Kidney epithelial cell (primary cell): ENCODE measurements at regions not wholly inside any gene's neighbourhood (a gene's known extent, or its start where the extent isn't known, plus 50 kb on each side); places are given as distances from the start of the nearest gene placed in this dataset.
"Not testable (repeated sequence)": the region's sequence is repeated elsewhere in the genome, so short reads cannot be mapped to it uniquely, and the experiment has no call there.

ENCODE experiments used
- DNase-seq: peaks from one replicate; pipeline ENCODE4 v3.0.0-alpha.2; 2010; ENCODE audit warnings: low read depth
- H3K27me3 ChIP-seq: 2 replicates; pipeline ENCODE4 v1.6.0; 2011; ENCODE audit warnings: low read length; ENCODE audit not compliant: control insufficient read depth, insufficient read depth
- H3K36me3 ChIP-seq: 2 replicates; pipeline ENCODE4 v1.5.1; 2011; ENCODE audit warnings: low read length; ENCODE audit not compliant: control insufficient read depth, insufficient read depth
- H3K4me3 ChIP-seq: 2 replicates; pipeline ENCODE4 v1.5.1; 2011; ENCODE audit warnings: low read depth, mild to moderate bottlenecking, control low read depth, low read length
- CTCF ChIP-seq: IDR thresholded peaks from 2 replicates; pipeline ENCODE4 v1.5.1; 2011; ENCODE audit warnings: mild to moderate bottlenecking, moderate library complexity, low read length, control low read depth, inconsistent platforms; ENCODE audit not compliant: insufficient read depth, poor library complexity, severe bottlenecking

- Histone ChIP-seq H3K4me3 (no peak overlapping the region), H3K27me3 (no peaks in the 10 kb centered on the region), H3K36me3 (no peaks in the 10 kb centered on the region)
- no peak for TF ChIP-seq CTCF
- DNase-seq, result no peak
These were observed 104.6 kb upstream of the GPBP1 start for GRCh38 chr5:57069115-57069835.

- H3K36me3 ChIP-seq, result no peaks in the 10 kb centered on the region
- no peak overlapping the region for H3K4me3 ChIP-seq
- no peak for TF ChIP-seq CTCF
- no peaks in the 10 kb centered on the region for H3K27me3 ChIP-seq
- no peak for DNase-seq
These were observed 101.5 kb upstream of the GPBP1 start for GRCh38 chr5:57072218-57072892.

- DNase-seq, result peak; percentile 14
- H3K36me3 ChIP-seq, result no peaks in the 10 kb centered on the region
- no peaks in the 10 kb centered on the region for H3K27me3 ChIP-seq
- no peak overlapping the region for H3K4me3 ChIP-seq
- peak; percentile 59 for TF ChIP-seq CTCF
These were observed 91.3 kb upstream of the GPBP1 start for GRCh38 chr5:57082441-57083067.

GRCh38 chr5:57085306-57086081 lies 88.4 kb upstream of the GPBP1 start:
- no peak for DNase-seq
- Histone ChIP-seq H3K27me3 (no peaks in the 10 kb centered on the region), H3K4me3 (no peak overlapping the region), H3K36me3 (no peaks in the 10 kb centered on the region)
- TF ChIP-seq CTCF, result no peak

GRCh38 chr5:57087947-57088346 lies 85.9 kb upstream of the GPBP1 start:
- DNase-seq, H3K36me3 ChIP-seq, H3K4me3 ChIP-seq, H3K27me3 ChIP-seq: not testable (repeated sequence)
